GM18909 (cell line): ENCODE measurements at regions not wholly inside any gene's neighbourhood (a gene's known extent, or its start where the extent isn't known, plus 50 kb on each side); places are given as distances from the start of the nearest gene placed in this dataset.
A peak's percentile ranks its signal among the peaks of the same experiment; 100 is the strongest.

Source experiments
- ATAC-seq: cut with Tn5 transposase; IDR thresholded peaks from one replicate; pipeline ENCODE4 v1.9.1; 2021; ENCODE audit warnings: mild to moderate bottlenecking; ENCODE audit not compliant: unreplicated experiment, poor library complexity

DNA sequence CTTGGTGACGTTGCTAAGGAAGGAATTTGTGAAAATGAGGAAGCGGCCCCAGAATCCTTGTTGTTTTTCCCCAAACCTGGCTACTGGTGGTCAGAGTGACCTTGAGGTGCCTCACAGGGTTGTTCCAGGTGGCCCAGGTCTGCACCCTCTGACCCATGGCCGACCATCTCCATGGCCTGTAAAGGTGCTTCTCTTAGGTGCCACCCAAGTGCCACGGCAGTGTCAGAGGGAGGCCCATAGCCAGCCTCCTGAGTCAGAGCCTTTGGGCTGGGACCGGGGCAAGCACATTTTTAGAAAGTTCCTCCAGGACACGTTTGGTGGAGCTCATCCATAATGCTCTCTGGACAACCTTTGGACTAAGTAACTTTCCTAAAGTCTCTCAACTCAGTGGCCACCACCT, 83.9 kb upstream of the IRS2 start:
- ATAC-seq: no peak

DNA sequence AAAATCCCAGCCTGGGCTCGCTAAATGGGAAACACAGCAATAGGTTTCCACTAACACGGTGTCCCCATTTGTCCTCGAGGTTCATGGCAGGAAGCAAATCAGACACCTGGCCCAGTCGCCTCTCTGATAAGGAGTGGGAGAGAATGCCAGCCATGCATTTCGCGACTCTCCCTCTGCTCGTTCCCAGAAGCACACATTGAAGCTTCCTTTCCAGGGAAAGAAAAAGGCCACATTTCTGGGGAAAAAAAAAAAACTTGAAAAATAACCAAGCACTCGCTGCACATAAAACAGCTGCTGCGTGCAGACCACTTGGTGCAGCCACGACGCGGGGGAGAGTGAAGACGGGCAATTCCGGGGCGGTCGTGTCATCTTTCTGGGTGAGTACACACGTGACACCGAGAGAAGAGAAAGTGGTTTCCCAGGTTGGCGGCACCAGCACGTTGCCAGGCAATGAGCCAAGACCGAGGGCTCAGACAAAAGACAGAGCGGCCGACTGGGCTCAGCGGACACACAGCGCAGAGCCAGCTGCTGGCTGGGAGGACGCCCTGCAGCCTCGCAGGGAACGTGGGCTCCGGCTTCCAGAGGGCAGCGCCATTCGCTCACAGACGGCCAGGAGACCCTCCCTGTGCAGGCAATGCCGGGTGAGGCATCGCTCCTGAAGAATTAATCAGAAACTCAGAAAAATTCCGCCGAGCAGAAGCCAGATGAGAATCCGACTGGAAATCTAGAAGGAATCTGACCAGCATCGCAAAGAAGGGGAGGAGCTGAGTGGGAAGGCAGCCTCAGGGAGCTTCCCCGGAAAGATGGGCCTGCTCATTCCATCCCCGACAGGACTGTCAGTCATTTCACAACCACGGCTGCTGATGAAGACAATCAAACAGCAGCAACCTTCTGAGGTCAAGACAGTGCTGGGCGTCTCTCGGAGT, 83.2 kb upstream of the IRS2 start:
- peak; percentile 94 for ATAC-seq

DNA sequence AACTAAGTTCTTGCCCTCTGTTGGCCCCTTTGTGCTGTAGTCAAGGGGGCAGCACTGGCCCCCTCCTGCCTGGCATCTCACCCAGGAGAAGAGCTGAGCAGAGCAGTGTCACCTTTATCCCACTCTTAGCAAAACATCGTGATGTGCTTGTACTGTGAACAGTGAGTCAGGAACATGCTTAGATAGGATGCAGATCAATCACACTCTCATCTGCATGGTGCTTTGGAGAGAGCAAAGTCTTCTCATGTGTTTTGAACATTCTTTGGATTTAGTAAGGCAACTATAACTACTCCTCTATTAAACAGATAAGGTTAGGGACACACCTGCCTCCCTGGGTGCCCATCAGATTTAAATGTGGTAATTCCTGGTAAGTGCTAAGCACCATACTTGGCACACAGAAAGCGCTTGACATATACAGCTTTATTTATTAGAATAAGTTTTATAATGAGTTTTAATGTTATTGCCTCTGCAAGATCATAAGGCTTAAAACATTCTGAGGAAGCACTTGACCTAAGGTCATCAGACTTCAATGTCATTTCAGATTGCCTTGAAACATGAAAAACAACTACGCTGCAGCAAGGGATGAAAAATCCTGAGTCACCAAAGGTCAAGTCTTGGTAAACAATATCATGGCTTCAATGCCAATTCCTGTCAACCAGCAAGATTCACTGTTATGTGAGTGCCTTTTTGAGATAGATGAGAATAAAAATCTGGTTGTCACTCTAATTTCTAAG, 82.4 kb upstream of the IRS2 start:
- ATAC-seq: no peak

DNA sequence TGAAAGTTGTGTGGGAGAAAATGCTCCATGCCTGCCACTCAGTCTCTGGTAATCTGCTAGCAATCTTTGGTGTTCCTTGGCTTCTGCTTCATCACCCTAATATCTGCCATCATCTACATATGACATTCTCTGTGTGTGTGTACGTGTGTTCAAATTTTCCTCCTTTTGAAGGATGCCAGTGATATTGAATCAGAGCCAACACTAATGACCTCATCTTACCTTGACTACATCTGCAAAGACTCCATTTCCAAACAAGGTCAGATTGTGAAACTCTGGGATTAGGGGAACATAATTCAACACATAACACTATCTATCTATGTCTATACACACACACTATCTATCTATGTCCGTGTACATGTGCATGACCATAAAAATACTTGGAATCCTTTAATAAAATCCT, 81.4 kb upstream of the IRS2 start:
- no peak for ATAC-seq

DNA sequence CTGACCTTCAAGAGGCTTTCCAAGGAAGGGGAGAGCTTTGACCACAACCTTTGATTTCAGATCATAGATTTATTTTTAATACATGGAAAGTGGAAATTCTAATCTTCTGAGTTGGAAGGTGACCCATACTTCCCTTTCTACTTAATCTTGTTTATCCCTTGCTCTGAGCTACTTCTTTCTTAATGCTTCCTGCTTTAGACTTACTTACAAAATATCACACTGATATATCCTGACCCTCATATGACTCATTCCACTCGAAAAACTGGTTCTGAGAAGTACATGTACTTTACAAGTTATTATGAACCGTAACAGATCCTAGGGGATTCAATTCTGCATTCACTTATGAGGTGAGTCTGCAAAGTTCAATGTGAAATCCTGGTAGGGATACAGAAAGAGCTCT, 76.2 kb upstream of the IRS2 start:
- ATAC-seq: no peak

DNA sequence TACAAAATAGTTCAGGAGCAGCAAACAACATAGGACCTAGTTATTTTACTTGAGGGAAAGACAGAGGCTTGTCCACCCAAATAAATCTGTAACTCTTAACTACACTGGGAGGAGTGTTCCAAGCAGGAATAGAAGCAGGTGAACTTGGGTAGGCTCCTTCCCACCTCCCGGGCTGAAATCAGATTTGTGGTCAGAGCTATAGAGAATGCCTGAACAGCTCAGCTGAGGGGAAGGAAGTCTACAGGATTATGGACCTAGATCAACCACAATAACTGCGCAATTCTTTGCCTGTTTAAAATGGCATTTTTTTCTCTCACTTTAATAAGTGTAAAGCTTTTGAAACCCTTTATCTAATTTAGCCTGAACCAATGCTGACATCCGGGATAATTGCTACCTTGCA, 73.5 kb upstream of the IRS2 start:
- no peak for ATAC-seq

DNA sequence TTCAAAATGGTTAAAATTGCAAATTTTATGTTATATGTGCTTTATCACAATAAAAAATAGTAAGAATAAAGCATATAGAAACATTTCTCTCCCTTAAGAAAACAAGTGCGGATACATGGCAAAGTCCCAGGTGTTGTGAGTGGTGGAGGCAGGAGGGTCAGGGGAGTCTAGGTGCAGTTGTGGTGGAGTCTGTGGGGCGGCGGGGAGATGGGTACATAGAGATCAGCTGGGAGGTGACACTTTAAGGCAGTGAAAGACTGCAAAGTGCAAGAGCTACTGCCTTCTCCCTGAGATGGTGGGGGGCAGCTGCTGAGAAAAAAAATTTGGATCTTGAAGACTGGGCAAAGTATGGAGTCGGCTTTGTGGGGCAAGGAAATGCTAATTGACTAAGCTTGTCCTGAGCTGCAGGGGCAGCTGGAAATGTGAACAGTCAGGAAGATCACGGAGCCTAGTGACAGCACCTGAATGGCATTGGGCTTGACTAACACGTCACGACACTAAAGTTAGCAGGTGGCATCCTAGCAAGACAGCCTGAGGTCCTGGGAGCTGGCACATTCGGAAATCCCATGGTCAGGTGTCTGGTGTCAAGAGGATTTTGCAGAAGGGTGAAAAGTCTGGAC, 72.9 kb upstream of the IRS2 start:
- ATAC-seq: no peak

DNA sequence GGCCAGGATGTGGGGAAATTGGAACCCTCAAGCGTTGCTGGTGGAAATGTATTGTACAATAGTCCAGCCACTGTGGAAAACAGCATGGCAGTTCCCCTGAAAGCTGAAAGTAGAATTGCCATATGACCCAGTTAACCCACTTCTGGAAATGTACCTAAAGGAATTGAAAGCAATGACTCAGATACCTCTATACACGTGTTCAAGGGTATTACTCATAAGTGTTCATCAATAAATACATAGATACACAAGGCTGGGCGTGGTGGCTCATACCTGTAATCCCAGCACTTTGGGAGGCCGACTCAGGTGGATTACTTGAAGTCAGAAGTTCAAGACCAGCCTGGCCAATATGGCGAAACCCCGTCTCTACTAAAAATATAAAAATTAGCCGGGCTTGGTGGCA, 71.9 kb upstream of the IRS2 start:
- ATAC-seq: no peak

DNA sequence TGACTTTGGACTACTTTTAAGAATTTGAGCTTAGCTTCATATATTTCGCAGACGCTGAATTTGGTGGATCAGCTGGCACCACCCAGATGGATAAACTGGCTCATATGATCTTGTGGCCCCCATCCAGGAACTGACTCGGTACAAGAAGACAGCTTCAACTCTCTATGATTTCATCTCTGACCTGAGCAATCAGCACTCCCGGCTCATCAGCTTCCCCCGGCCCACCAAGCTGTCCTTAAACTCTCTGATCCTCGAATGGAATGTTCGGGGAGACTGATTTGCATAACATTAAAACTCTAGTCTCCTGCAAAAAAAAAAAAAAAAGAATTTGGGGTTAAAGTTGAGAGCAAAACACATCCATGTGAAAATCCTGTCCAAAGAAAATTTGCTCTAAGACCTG, 71.4 kb upstream of the IRS2 start:
- ATAC-seq: no peak

DNA sequence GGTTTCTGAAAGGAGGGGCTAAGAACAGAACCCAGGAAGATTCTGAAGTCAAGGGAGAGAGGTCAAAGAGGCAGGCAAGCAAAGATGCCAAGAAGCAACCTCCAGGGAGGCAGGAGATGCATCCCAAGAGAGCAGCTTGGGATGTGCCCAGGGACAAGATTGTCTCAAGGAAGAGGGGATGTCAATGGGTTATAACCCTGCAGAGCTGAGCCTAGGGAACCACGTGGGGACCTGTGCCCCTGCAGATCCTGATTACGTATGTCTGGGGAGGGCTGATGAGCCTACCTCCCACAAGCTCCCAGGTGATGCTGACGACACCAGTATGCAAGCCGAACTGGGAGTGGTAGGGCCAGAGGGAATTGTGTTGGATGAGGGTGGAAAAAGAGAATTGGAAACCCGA, 70.9 kb upstream of the IRS2 start:
- ATAC-seq: no peak

DNA sequence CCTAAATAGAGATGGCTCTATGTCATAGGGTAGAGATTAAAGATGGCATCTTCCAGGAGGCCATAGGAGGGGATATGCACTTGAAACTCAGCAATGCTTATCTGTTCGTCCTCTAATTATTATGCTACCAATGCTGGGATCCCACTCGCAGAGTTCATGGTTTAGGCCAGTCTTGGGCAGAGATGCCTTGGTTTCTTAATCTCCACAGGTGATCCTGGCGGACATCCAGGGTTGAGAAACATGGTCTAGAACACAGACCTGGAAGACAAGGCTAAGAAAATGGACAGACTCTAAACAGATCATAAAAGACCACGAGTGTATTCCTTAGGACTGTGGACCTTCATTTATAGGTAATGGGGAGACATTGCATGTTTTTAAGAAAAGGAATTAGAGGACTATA, 70.0 kb upstream of the IRS2 start:
- ATAC-seq: no peak

DNA sequence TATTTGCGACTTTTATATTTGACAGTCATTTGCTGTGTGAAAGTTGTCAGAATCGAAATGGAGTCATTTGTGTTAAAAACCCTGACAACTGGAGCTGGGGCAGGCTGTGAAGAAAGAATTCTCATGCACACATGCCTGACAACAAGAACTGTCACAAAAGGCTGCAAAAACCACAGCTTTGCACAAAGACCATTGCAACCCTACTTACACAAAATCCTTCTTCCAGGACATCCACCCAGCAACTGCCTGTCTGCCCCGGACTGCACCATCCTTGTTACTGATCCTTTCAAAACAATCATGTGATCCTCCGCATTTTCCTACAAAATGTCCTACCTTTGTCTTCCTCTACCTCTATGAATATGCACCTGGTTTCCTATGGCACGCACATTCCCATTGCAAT, 66.8 kb upstream of the IRS2 start:
- no peak for ATAC-seq

DNA sequence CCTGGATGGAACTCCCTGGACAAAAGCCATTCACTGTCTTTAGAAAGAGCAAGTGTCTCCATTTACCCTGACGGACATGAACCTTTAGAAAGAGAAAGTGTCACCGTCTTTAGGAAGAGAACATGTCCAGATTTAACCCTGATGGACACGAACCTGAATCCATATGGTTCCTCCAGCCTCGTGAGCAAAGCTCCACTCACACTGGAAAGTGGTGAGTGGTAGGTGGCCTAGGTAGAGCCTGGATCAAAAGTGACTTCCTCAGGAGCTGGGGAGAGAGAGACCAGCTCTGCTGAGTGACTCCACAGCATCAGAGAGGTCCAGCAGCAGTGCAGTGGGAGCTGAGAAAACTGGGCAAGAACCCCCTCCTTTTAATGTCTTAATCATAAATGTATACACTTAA, 59.8 kb upstream of the IRS2 start:
- no peak for ATAC-seq

DNA sequence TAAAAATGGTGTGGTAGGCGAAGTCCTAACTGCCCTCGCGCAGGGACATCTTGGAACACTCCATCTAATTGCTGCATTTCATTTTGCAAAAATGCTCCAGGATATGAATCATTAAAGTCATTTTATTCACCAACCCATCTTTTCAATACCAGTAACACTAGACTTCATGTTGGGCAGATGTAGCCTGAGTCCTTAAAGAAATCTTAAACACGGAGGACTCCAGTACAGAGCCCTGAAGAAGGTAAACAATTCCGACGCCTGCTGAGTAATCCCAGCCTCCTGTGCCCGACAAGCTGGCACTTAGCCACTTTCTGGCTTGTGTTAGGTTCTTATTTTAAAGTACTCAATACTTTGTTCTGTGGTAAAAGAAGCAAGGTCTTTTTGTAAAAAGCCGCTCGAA, 58.0 kb upstream of the IRS2 start:
- ATAC-seq: no peak

DNA sequence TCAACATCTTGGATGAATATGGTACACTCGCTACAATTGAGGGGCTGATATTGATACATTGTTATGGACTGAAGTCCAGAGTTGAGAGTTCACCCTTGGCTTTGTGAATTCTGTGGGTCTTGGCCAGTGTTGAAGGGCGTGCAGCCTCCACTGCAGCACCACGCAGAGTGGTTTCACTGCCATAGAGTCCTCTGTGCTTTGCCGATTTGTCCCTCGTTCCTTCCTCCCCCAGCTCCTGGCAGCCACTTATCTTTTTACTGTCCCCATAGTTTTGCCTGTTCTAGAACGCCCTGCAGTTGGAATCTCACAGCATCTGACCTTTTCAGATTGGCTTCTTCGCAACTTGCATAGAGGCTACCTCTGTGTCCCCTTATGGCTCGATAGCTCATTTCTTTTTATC, 57.3 kb upstream of the IRS2 start:
- ATAC-seq: no peak

DNA sequence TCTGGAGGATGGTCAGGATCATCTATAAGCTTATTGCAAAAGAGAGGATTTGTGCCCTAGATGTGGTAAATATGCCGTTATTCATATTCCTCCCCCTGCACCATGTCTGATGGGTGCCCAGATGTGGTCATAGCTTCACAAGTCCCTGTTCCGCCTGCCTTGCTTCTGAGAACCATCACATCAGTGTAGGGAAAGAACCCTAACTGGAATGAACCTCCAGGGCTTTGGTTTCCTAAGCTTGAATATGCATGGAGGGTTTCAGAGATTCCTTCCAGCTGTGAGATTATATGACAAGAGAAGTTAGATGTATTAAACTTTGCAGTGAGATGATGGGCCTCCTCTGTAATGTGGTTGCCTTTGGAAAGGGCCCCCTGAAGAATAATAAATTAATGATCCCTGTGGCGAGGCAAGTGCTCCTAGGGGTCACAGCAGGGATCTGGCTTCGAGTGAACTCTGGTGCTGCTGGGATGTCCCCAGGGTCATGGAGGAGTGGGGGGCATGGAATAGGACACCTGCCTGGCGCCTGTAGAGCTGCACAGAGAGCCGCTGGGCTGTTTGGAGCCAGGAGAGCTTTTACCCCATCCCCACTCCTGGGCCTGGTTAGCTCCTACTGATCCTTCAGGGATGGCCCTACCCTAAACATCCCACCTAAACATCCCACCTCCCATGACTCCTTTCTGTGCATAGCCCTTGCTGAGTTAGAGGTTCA, 56.0 kb upstream of the IRS2 start:
- ATAC-seq: no peak

DNA sequence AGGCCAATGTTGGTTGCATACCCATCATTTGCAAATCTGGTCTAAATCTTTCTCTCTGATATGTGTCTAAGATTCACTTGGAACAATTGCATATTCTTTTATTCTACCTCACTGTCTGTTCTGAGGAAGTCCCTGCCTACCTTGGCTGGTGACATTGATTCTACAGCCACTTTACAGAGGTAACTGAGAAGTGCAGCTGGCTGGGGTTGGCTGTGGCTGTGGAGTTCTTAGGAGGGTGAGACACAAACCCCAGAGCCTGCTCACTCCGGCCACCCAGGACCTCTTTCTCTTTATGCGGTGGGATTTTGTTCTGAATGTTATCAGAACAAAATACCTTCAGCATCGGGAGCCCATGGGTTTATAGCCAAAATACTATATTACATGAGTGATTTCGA, 54.5 kb upstream of the IRS2 start:
- no peak for ATAC-seq

DNA sequence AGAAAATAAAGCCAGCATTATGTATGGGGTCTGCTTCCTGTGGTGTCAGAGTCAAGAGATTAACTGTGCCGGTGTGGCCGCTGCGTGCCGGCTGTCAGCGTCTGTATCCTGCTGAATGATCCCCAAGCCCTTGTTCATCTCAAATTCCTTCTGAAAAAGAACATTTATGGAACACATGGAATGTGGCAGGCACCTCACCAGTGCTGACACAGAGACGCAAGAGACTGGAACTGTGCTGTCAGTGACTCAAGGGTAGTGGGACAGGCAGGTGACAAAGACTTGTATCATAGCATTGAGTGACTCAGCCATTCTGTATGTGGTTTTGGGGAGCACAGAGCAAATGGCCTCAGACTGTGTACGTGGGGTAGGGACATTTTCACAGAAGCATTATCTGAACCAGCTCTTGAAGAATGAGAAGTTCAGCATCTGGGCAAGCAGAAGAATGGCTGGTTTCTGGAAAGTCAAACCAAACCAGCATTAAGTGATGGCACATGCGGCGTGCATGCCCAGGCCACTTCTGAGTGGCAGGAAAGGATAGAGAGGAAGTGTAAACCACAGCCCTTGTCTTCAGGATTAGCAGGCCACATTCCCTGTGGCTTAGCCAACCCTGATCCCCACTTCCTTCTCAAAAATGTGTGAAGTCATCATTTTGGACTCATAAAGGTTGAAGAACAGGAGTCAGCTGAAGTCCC, 54.0 kb upstream of the IRS2 start:
- peak; percentile 42 for ATAC-seq

DNA sequence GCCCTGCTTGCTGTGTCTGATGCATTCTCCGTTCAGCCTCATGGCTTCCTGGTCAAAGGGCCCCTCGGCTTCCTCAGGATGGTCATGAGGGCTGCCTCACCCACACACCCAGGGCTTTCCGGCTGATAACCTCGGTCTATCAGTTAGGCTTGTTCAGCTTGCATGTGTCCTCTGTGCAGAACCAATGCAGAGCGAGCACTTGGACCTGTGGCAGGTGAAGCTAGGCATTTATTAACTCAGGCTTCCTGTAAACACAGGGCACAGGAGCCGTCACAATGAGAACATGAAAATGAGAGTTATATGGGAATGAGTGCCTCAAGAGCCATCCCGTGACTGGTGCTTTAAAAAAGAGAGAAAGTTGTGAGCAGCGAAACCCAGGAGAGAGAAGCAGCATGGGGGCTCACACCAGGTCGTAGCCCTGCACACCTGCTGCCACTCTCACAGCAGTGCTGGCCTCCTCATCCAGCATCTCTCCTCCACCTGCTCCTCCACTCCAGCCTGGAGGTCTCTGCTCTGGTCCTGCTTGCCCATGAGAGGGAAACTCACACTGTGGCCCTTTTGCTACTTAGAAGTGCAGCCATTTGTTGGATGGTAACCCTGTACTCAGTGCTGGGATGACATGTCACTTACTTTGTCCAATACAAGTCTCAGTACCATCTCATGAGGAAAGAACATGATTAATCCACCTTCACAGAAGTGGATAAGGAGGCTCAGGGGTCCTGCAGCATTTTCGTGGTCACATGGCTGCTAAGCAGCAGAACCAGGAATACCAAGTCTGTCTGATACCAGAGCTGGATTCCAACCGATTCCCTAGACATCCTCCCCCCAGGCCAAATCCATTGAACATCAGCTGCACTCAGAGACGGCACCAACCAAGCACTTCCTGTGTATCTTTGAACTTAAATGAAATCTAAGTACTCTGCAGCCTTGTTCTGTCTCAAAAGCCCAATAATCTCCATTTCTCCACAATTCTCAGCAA, 50.5 kb upstream of the IRS2 start:
- ATAC-seq: peak; percentile 94
